Loucy (cell line): ENCODE measurements at regions not wholly inside any gene's neighbourhood (a gene's known extent, or its start where the extent isn't known, plus 50 kb on each side); places are given as distances from the start of the nearest gene placed in this dataset.

Experiments
- CTCF ChIP-seq: fragments of 200-600 bp; sonication (generic); conservative IDR thresholded peaks from 2 replicates; pipeline ENCODE4 v1.5.1; 2014; ENCODE audit warnings: mild to moderate bottlenecking, antibody characterized with exemption, low read length
- EZH2phosphoT487 ChIP-seq: fragments of 200-600 bp; IDR thresholded peaks from 2 replicates; pipeline ENCODE4 v1.6.1; 2018; ENCODE audit warnings: antibody characterized with exemption, mild to moderate bottlenecking, moderate library complexity, borderline replicate concordance

- TF ChIP-seq CTCF (no peak), EZH2phosphoT487 (no peak)
These were observed 91.9 kb downstream of the CTTN start for GRCh38 chr11:70490208-70490607.
